NCI-H2081 (cell line): ENCODE measurements at regions not wholly inside any gene's neighbourhood (a gene's known extent, or its start where the extent isn't known, plus 50 kb on each side); places are given as distances from the start of the nearest gene placed in this dataset.
"Not testable (repeated sequence)": the region's sequence is repeated elsewhere in the genome, so short reads cannot be mapped to it uniquely, and the experiment has no call there.

Experiments used
- DNase-seq, 2 experiments: peaks; one replicate each; lab custom pipeline; 2025; lab: John Stamatoyannopoulos, UW

- DNase-seq = no peak
Measured at GRCh38 chrX:55981603-55982002, 250.6 kb upstream of the KLF8 start.

GRCh38 chrX:55996649-55997048, 235.5 kb upstream of the KLF8 start:
- DNase-seq = no peak

GRCh38 chrX:56000174-56000573, 232.0 kb upstream of the KLF8 start:
- DNase-seq = no peak

- DNase-seq = no peak
Measured at GRCh38 chrX:56000729-56001128, 231.4 kb upstream of the KLF8 start.

DNA sequence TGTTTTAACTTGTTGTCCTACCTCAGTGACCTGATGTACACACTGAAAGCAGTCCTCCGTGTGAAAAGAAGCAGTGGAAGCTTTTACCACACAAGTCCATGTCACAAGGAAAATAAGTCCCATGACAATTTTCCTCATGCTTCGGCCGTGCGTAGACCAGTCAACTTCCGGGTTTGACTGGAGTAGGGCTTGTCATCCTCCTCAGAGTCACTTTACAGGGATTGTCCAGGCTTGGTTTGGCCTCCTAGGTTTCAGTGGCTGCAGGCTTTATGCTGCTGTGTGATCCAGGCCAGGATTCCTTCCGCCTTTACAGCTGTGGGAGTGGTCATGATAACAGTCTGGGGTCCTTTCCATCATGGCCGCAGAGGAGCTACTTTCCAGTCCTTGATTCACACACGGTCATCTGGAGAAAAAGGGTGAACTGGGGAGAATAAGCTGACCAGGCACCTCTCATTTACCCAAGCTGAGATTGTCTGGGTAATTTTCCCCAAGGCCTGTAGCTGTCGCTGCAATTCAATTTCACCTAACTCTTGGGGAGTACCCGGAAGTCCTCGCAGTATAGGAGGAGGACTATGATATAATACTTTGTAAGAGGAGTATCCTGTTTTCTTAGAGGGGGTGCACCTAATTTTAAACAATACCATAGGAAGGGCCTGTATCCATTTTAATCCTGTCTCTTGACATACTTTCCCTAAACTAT, 206.1 kb upstream of the KLF8 start:
- DNase-seq = no peak

DNA sequence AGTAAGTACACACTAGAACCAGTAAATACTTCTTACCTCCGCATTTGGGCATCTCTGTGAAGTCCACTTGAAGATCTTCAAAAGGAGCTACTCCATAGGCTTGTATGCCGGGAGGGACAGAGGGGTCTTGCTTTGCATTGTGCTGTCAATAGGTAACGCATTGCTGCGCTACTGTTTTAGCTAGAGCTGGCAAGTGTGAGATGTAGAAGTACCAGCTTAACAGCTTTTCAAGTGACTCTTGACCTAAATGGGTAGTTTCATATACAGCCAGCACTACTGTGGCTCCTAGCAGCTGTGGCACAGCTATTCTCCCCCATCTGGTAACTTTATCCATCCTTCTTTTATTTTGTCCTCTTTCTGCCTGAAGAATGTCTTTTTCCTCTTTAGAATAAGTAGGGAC, 205.3 kb upstream of the KLF8 start:
- DNase-seq = no peak

- DNase-seq = no peak
Measured at GRCh38 chrX:56029188-56029587, 203.0 kb upstream of the KLF8 start.

DNA sequence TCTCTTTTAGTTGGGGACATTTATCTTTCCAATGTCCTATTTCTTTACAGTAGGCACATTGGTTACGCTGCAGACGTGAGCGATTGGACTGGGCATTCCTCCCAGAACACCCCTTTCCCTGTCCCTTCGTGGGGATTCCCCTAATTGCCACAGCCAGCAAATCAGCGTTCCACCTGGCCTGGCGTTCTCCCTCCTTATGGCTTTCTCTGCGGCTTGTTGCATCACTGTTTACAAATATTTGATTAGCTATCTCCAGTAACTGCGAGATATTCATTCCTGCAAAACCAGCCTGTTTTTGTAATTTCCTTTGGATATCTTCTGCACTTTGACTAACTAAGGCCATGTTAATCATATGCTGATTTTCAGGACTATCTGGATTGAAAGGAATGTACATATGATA, 202.5 kb upstream of the KLF8 start:
- DNase-seq = no peak

DNA sequence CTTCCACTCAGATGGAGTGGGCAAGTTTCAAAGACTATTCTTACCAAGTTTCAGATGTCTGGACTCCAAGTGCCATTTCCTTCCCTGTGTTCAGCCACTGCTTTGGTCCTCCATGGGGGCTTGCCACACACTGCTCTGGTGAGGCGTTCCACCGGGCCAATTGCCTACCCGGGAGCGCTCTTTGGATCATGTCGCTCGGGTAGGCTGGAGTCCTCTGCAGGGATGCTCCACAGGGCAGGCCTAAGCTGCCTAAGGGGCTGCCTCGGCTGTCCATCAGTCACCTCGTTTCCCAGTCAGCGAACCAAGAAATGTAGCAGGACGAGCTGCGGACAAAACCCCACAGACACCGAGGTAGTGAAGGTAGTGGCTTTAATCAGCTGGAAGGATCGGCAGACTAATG, 200.7 kb upstream of the KLF8 start:
- no peak for DNase-seq

DNA sequence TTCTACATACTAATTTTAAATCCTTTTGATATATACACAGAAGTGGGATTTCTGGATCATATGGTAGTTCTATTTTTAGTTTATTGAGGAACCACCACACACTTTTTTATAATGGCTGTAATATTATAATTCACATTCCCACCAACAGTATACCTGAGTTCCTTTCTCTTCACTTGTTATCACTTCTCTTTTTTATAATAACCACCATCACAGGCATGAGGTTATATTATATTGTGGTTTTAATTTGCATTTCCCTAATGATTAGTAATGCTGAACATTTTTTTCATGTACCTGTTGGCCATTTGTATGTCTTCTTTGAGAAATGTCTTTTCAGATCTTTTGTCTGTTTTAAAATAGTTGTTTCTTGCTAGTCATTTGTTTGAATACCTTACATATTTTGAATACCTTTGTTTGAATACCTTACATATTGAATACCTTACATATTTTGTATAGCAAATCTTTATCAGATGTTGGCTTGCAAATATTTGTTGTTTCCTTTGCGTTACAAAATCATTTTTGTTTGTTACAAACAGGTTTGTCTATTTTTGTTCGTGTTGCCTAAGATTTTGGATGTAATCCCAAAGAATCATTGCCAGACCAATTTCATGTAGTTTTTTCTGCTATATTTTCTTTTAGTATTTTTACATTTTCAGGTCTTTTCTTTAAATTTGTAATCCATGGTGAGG, 198.5 kb upstream of the KLF8 start:
- DNase-seq = no peak

DNA sequence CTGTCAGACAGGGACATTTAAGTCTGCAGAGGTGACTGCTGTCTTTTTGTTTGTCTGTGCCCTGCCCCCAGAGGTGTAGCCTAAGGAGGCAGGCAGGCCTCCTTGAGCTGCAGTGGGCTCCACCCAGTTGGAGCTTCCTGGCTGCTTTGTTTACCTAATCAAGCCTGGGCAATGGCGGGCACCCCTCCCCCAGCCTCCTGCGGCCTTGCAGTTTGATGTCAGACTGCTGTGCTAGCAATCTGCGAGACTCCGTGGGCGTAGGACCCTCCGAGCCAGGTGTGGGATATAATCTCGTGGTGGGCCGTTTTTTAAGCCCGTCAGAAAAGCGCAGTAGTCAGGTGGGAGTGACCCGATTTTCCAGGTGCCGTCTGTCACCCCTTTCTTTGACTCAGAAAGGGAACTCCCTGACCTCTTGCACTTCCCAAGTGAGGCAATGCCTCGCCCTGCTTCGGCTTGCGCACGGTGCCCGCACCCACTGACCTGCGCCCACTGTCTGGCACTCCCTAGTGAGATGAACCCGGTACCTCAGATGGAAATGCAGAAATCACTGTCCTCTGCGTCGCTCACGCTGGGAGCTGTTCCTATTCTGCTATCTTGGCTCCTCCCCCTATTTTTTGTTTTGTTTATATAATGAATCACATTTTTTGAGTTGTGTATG, 179.4 kb upstream of the KLF8 start:
- not testable (repeated sequence) for DNase-seq

- DNase-seq = no peak
Measured at GRCh38 chrX:56057325-56057724, 174.8 kb upstream of the KLF8 start.

DNA sequence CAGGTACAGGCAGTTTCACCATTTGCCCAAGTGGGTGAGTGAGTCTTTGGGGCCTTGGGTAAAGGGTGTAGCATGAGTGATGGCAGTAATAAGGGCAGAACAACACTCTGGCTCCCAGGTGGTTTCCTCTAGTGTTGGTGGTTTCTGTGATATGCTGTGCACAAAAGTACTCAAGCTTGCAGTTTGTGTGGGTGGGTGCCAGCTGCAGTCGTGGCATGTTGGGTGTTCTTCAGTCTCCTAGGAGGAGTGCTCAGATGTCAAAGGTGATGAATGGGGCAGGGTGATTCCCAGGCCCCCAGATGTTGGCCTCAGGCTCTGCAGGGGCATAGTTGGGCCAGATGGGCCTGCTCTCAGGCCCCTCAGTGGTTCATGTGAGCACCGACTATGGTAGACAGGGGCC, 166.1 kb upstream of the KLF8 start:
- no peak for DNase-seq

DNA sequence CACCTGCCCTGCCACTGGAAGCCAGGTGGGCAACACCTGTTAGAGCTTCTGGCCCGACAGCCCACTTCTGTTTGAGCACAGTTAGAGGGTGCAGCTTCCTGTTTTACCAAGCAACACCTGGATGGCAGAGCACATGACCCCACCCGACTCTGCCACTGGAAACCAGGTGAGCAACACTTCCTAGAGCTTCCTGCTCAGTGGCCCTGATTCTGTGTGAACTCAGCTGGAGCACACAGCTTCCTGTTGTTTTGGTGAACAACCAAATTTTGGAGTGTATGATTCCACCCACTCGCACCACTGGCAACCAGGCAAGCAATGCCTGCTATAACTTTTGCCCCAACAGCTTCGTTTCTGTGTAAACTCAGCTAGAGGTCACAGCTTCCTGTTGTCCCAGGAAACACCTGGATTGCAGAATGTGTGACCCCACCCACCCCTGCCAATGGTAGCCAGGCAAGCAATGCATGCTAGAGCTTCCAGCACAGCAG, 163.8 kb upstream of the KLF8 start:
- no peak for DNase-seq

- DNase-seq = no peak
Measured at GRCh38 chrX:56069299-56069931, 162.7 kb upstream of the KLF8 start.

DNA sequence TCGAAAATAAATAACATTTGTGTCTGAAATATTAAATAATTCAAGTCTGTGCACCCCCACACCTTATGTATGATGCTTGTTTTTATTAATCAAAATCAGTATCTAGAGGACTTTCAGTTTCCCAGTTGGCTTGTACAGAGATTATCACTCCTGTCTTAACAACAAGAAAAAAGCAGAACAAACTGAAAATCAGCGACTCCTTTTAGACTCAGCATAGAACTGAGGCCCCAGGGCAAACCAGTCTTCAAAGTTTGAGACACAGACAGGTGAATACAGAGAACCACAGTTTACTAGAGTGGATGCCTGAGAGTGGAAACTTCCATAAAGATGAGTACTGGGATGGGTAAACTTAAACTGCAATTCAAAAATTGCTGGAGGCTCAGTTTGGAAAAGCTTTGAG, 142.8 kb upstream of the KLF8 start:
- no peak for DNase-seq

GRCh38 chrX:56099271-56099670, 132.9 kb upstream of the KLF8 start:
- no peak for DNase-seq

DNA sequence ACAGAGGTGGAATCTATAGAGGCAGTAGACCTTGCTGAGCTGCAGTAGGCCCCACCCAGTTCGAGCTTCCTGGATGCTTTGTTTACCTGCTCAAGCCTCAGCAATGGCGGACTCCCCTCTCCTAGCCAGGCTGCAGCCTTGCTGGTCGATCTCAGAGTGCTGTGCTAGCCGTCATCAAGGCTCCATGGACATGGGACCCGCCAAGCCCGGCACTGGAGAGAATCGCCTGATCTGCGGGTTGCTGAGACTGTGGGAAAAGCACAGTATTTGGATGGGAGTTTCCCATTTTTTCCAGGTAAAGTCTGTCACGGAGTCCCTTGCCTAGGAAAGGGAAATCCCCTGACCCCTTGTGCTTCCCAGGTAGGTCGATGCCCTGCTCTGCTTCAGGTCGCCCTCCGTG, 124.8 kb upstream of the KLF8 start:
- DNase-seq = peak; percentile 61 to 80

DNA sequence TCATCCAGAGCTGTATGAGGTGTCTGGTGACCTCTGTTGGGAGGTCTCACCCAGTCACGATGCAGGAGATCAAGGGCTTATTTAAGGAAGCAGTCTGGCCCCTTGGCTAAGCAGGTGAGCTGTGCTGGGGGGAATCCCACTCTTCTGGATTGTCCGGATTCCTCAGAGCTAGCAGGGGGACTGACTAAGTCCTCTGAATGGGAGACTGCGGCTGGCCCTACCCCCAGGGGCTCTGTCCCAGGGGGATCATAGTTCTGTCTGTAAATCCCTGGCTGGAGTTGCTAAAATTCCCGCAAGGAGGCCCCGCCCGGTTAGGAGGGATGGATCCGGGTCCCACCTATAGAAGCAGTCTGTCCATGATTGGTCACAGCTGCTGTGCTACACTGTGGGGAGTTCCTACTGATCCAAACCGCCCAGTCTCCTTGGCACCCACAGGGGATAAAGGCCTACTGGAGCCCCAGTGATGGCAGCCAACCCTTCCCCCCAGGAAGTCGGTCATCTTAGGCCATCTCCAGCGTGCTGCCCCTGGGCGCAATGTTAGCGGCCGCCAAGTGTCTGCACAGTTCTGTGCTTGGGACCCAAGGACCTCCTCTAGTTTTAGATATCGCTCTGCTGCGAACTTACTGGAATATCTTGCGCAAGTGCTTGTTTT, 118.2 kb upstream of the KLF8 start:
- DNase-seq = no peak

GRCh38 chrX:56114437-56114787, 117.7 kb upstream of the KLF8 start:
- no peak for DNase-seq

- DNase-seq = no peak
Measured at GRCh38 chrX:56120242-56120641, 111.9 kb upstream of the KLF8 start.

DNA sequence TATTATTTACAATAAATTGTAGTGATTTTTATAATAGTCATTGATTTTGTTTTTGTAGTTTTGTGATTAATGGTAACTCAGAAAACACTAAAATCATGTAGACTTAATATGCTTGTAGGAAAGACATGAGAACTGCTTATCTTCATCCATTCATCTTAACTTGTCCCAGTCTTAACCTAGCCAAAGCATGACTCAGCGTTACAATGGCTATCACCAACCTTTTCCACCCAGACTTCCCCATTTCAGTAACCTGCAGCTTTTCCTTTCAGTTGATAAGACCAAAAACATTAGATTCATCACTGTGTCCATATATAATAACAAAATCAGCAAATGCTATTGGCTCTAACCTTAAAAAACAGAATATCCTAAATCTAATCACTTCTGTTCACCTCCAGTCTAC, 106.2 kb upstream of the KLF8 start:
- no peak for DNase-seq
